ENCODE measurements at regions not wholly inside any gene's neighbourhood (a gene's known extent, or its start where the extent isn't known, plus 50 kb on each side); places are given as distances from the start of the nearest gene placed in this dataset.

DNA sequence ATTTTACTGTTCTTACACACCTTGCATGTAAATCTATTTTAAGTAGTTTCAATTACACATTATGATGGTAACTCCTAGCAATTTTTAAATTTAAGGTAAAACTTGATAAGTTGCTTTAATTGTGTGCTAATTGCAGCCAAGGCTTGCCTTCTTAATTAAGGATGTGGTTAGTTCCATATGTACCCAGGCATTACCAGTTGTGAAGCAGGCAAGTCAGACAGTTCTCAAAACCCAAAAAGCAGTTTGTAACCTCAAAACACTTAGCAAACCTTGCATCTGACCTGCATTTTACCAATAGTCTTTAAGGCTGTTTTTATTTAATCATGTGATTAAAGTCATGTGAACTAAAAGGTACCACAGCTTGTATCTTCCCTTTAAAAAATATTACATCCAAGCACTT, 1159.4 kb downstream of the DSC3 start:
- no peak for TF ChIP-seq CTCF (conservative IDR thresholded peaks at IDR 0.05 in 1 of 2, IDR thresholded peaks at IDR 0.05 in 1 of 2; ENCODE audit: extremely low read depth in 1 of 2, insufficient read depth in 1 of 2, low read depth in 1 of 2, low read length in 2 of 2)
- no peak for TF ChIP-seq EZH2 (IDR thresholded peaks at IDR 0.05; ENCODE audit: borderline replicate concordance, low read length)

All from mammary epithelial cell (primary cell).